GM18498 (cell line): ENCODE measurements at regions not wholly inside any gene's neighbourhood (a gene's known extent, or its start where the extent isn't known, plus 50 kb on each side); places are given as distances from the start of the nearest gene placed in this dataset.

Experiments used
- ATAC-seq: cut with Tn5 transposase; IDR thresholded peaks from one replicate; pipeline ENCODE4 v1.9.1; 2021; ENCODE audit warnings: mild to moderate bottlenecking, moderate library complexity; ENCODE audit not compliant: unreplicated experiment

DNA sequence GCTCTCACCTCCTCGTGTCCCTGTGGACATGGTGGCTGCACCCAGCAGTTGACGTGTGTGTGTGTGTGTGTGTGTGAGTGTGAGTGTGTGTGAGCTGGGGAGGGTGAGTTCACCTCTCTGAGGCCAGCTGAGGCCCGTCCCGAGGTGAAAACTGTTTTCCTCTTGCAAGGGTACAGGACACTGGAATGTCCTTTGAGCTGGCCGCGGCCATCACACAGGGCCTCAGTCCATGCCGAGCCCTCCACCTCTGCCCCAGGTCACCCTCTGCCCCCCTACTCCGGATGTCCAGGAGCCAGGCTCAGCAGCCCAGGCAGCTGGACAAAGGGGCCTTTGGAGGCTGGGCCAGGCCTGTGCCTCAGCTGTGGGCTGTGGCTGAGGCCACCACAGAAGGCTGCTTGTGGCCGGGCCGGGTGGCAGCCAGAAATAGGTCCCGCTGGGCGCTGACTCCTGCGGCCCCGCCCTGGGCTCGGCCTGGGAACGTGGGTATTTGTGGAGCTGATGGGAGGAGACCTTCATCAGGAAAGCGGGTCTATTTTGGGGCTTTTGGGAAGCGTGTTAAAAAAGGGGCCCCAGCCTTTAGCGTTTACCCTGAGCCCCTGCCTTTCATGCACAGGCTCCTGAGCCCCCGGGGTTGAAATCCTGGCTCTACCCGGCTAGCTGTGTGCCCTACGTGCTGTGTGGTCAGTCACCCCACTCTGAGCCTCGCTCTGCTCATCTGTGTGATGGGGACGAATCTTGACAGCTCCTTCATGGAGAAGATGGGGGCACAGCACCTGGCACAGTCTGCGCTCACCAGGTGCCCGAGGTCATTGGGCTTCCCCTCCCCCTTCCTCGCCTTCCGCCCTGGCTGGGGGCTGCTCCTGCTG, 75.1 kb upstream of the IER5L start:
- ATAC-seq: no peak

DNA sequence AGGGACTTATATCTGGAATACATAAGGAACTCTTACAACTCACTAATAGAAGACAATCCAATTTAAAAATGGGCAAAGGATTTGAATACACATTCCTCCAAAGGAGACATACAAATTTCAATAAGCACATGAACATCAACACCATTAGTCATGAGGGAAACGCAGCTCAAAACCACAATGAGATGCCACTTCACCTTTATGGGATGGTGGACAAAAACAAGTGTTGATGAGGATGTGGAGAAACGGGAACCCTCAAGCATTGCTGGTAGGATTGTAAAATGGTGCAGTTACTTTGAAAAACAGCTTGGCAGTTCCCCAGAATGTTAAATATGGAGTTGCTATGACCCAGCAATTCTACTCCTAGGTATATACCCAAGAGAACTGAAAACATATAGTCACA, 72.7 kb upstream of the IER5L start:
- ATAC-seq: no peak

GRCh38 chr9:129247285-129248153, 69.5 kb upstream of the IER5L start:
- no peak for ATAC-seq

- no peak for ATAC-seq
These were observed 67.2 kb upstream of the IER5L start for GRCh38 chr9:129245276-129245675.

GRCh38 chr9:129242971-129243561, 65.0 kb upstream of the IER5L start:
- ATAC-seq: no peak

DNA sequence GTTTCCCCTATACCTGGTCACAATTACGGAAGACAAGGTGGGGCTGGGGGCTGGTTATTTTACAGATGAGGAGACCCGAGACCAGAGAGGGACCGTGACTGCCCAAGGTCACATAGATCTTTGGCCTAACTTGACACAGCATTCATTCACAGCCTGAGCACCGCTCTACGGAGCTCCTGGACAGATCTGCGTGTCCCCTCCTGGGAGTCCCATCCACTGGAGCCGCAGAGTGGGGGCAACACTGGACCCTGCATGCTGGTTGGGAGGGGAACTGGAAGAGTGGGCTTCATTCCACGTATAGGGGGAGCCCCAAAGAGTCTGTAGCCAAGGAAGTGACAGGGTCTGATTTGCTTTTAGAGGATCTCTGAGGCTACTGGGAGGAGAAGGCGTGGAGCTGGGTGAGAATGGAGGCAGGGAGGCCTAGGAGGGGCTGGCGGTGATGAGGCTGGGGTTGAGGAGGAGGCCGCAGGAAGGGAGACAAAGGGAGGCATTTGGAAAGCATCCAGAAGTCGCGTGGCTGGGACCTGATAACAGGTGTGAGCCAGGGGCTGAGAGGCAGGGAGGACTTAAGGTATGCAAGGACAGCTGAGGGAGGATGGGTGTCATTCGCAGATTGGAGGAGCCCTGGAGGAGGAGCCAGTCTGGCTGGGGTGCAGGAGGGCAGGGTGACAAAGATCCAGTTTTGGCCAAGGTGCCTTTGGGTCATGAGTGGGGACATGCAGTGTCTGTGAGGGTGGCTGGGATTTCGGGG, 64.3 kb upstream of the IER5L start:
- no peak for ATAC-seq

GRCh38 chr9:129241725-129242124, 63.7 kb upstream of the IER5L start:
- ATAC-seq: no peak

DNA sequence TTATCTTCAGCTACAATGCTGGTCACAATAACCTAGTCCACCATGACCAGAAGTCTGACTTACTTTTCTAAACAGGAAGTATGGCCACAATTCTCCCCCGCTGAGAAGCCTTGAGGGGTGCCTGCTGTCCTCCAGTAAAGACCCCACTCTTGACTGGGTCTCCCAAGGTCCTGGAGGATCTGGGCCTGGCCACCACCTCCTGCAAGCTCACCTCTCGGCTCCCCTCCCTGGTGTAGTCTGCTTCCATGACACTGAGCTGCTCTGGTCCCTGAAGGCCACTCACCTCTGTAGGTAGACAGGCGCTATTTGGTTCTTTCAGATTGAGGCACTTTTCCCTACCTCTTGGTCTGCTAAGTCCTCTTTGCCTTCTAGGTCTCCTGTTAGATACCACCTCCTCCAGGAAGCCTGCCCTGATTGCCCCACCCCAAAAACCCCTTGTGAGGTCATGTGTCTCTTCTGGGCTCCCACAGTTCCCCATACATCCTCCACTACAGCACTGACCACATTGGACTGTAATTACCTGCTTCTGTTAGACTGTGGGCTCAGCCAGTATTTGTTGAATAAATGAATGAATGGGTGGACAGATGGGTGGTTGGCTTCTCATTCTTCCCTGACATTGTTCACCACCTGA, 62.6 kb upstream of the IER5L start:
- ATAC-seq: no peak

- no peak for ATAC-seq
These were observed 62.0 kb upstream of the IER5L start for GRCh38 chr9:129239946-129240490.

GRCh38 chr9:129237803-129238202, 59.7 kb upstream of the IER5L start:
- no peak for ATAC-seq

DNA sequence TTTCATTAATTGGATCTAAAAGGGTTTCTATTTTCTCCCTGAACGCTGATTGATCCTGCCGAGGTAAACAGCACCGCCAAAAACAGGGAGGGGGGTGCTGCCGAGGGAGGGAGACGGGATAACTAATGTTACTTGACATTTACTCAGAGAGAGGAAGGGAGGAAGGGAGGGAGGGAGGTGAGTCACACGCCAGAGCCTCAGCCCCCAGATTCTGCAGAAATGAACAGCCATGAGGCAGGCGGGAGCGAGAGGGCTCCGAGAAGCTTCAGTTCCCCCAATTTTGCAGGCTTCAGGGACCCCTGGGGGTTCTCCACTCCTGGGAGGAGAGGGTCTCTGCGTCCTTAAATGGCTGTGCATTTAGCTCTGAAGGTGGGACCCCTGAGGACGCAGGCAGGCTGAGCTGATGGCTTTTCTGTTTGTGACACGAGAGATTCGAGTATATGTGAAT, 59.1 kb upstream of the IER5L start:
- ATAC-seq: no peak

DNA sequence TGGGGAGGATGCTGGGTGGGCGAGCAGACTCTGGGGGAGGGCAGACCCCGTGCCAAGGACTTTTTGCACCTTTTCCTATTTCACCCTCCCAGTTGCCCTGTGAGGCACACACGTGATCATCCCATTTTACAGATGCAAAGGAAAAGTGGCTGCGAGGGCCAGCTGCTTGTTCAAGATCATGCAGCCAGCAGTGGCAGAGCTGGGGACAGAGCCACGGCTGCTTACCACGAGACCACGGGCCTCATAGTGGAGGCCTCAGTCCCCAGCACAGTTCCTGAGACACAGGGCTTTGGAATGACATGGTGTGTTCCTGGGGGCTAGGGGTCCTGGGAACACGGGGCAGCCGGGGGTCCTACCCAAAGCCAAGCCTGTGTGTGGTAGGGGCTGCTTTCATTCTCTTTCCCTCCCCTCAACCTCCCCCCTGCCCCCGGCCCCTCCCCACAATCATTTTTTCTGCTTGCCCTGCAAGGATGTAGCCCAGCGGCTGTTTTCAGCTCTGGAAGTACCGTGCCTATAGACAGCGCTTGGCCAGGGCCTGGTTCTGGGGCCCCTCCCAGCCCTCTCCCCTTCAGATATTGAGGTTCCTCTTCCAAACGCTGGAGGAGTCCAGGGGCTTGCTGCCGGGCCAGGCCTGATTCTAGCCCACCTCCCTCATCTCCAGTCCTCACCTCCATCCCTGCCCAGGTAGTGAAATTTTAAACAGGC, 58.5 kb upstream of the IER5L start:
- ATAC-seq: no peak

DNA sequence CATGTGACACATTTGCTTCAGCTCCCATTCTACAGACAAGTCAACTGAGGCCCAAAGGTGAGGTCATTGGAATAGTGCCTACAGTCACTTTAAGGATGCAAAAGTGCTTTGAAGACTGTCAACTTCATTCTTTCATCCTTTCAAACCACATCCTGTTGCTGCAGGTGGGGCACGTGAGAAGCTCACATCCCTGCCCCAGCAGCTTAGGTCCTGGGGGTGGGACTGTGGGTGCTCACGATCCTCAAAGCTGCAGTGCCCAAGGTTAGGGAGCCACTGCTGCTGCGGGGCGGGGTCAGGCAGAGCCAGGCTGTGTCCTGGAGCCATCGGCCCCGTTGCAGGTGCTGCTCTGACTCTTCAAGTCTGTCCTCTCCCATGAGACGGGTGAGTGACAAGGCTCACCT, 57.9 kb upstream of the IER5L start:
- no peak for ATAC-seq

GRCh38 chr9:129235041-129235930, 57.2 kb upstream of the IER5L start:
- ATAC-seq: no peak

DNA sequence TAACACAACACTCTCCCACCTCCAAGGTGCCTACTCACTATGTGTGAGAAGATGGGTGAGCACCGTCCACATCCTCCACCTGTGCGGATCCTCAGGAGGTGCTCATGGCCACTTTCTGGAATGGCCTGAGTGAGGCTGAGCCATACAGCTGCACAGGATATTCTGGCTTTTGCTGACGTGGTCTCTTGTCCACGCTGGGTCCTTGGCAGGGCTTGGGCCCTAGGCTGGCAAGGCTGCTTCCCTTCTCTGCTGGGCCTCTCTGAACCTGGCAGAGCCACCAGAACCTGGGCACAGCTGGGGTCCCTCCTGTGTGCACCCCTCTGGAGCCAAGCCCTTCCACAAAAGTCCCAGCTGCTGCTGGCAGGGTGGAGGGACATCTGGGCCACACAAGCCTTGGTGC, 56.4 kb upstream of the IER5L start:
- no peak for ATAC-seq

- no peak for ATAC-seq
These were observed 55.0 kb upstream of the IER5L start for GRCh38 chr9:129232839-129233591.

DNA sequence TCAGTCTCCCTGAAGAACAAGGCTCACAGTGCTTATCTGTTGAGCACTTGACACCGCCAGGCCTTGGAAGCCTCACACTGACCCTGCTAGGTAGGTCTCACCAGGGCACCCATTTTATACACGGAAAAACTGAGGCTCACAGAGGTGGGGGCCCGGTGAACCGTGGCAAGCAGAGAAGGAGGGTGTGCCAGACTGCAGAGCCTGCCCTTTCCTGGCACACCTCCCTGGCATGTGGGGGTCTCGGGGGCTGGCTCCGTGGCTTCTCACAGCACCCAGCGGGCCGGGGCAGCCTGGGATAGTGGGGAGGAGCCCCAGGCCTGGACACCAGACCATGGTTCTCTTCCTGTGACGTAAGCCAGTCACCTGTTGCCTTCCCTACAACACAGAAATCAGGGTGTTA, 53.7 kb upstream of the IER5L start:
- no peak for ATAC-seq
